Mononuclear cell (primary cell): ENCODE measurements at regions not wholly inside any gene's neighbourhood (a gene's known extent, or its start where the extent isn't known, plus 50 kb on each side); places are given as distances from the start of the nearest gene placed in this dataset.

ENCODE experiments used
- H3K27me3 ChIP-seq: 2 replicates; pipeline ENCODE4 v1.6.0; 2011; ENCODE audit warnings: low read length, control low read depth; ENCODE audit not compliant: insufficient read depth
- H3K4me1 ChIP-seq: 2 replicates; pipeline ENCODE4 v1.5.1; 2011; ENCODE audit warnings: mild to moderate bottlenecking, low read length, control low read depth; ENCODE audit not compliant: insufficient read depth
- H3K4me3 ChIP-seq: 2 replicates; pipeline ENCODE4 v1.5.1; 2011; ENCODE audit warnings: mild to moderate bottlenecking, low read length, moderate library complexity
- H3K9me3 ChIP-seq: 2 replicates; pipeline ENCODE4 v1.5.1; 2011; ENCODE audit warnings: low read depth, mild to moderate bottlenecking, control low read depth, low read length

GRCh38 chr6:15862810-15863209, 200.0 kb upstream of the DTNBP1 start:
- H3K9me3 ChIP-seq = no peaks in the 10 kb centered on the region
- no peaks in the 10 kb centered on the region for H3K4me1 ChIP-seq
- no peak overlapping the region for H3K4me3 ChIP-seq
- H3K27me3 ChIP-seq = no peaks in the 10 kb centered on the region

- H3K9me3 ChIP-seq = no peaks in the 10 kb centered on the region
- no peak overlapping the region for H3K4me3 ChIP-seq
- H3K4me1 ChIP-seq = no peaks in the 10 kb centered on the region
- H3K27me3 ChIP-seq = no peaks in the 10 kb centered on the region
Observed at GRCh38 chr6:15861486-15861885, 198.7 kb upstream of the DTNBP1 start.

GRCh38 chr6:15854826-15855710, 192.2 kb upstream of the DTNBP1 start:
- Histone ChIP-seq H3K4me1 (no peaks in the 10 kb centered on the region), H3K27me3 (no peaks in the 10 kb centered on the region), H3K9me3 (no peaks in the 10 kb centered on the region), H3K4me3 (no peak overlapping the region)

- Histone ChIP-seq H3K4me1 (no peaks in the 10 kb centered on the region), H3K9me3 (no peaks in the 10 kb centered on the region), H3K27me3 (no peaks in the 10 kb centered on the region), H3K4me3 (no peak overlapping the region)
Observed at GRCh38 chr6:15854378-15854777, 191.6 kb upstream of the DTNBP1 start.

- Histone ChIP-seq H3K27me3 (no peaks in the 10 kb centered on the region), H3K4me3 (no peak overlapping the region), H3K9me3 (no peaks in the 10 kb centered on the region), H3K4me1 (no peaks in the 10 kb centered on the region)
Observed at GRCh38 chr6:15853259-15853658, 190.4 kb upstream of the DTNBP1 start.

- Histone ChIP-seq H3K4me3 (no peak overlapping the region), H3K27me3 (no peaks in the 10 kb centered on the region), H3K9me3 (no peaks in the 10 kb centered on the region), H3K4me1 (no peaks in the 10 kb centered on the region)
Observed at GRCh38 chr6:15852289-15852688, 189.5 kb upstream of the DTNBP1 start.

- no peak overlapping the region for H3K4me3 ChIP-seq
Observed at GRCh38 chr6:15849395-15849794, 186.6 kb upstream of the DTNBP1 start.

GRCh38 chr6:15845492-15845891, 182.7 kb upstream of the DTNBP1 start:
- Histone ChIP-seq H3K9me3 (no peaks in the 10 kb centered on the region), H3K27me3 (no peaks in the 10 kb centered on the region), H3K4me3 (no peak overlapping the region), H3K4me1 (no peaks in the 10 kb centered on the region)

More at GRCh38 chr6:15849395-15849794, 186.6 kb upstream of the DTNBP1 start:
- Histone ChIP-seq H3K4me1 (no peaks in the 10 kb centered on the region), H3K27me3 (no peaks in the 10 kb centered on the region), H3K9me3 (no peaks in the 10 kb centered on the region)

GRCh38 chr6:15843764-15844163, 180.9 kb upstream of the DTNBP1 start:
- no peaks in the 10 kb centered on the region for H3K9me3 ChIP-seq
- H3K27me3 ChIP-seq = no peaks in the 10 kb centered on the region
- H3K4me3 ChIP-seq = no peak overlapping the region
- H3K4me1 ChIP-seq = no peaks in the 10 kb centered on the region

GRCh38 chr6:15843226-15843625, 180.4 kb upstream of the DTNBP1 start:
- Histone ChIP-seq H3K4me3 (no peak overlapping the region), H3K9me3 (no peaks in the 10 kb centered on the region), H3K27me3 (no peaks in the 10 kb centered on the region), H3K4me1 (no peaks in the 10 kb centered on the region)

- Histone ChIP-seq H3K4me3 (no peak overlapping the region), H3K27me3 (no peaks in the 10 kb centered on the region), H3K9me3 (no peaks in the 10 kb centered on the region), H3K4me1 (no peaks in the 10 kb centered on the region)
Observed at GRCh38 chr6:15842727-15843117, 179.9 kb upstream of the DTNBP1 start.

GRCh38 chr6:15841937-15842726, 179.3 kb upstream of the DTNBP1 start:
- no peaks in the 10 kb centered on the region for H3K27me3 ChIP-seq
- no peaks in the 10 kb centered on the region for H3K4me1 ChIP-seq
- H3K9me3 ChIP-seq = no peaks in the 10 kb centered on the region
- H3K4me3 ChIP-seq = no peak overlapping the region

- no peaks in the 10 kb centered on the region for H3K27me3 ChIP-seq
- H3K4me3 ChIP-seq = no peak overlapping the region
- no peaks in the 10 kb centered on the region for H3K4me1 ChIP-seq
- no peaks in the 10 kb centered on the region for H3K9me3 ChIP-seq
Observed at GRCh38 chr6:15839969-15840541, 177.2 kb upstream of the DTNBP1 start.

GRCh38 chr6:15837205-15837604, 174.4 kb upstream of the DTNBP1 start:
- Histone ChIP-seq H3K9me3 (no peaks in the 10 kb centered on the region), H3K4me3 (no peak overlapping the region), H3K27me3 (no peaks in the 10 kb centered on the region), H3K4me1 (no peaks in the 10 kb centered on the region)

GRCh38 chr6:15832841-15833240, 170.0 kb upstream of the DTNBP1 start:
- H3K4me3 ChIP-seq = no peak overlapping the region
- H3K9me3 ChIP-seq = no peaks in the 10 kb centered on the region
- H3K27me3 ChIP-seq = no peaks in the 10 kb centered on the region

More at GRCh38 chr6:15832841-15833240, 170.0 kb upstream of the DTNBP1 start:
- no peaks in the 10 kb centered on the region for H3K4me1 ChIP-seq
